ENCODE measurements at regions not wholly inside any gene's neighbourhood (a gene's known extent, or its start where the extent isn't known, plus 50 kb on each side); places are given as distances from the start of the nearest gene placed in this dataset.
A peak's percentile ranks its signal among the peaks of the same experiment; 100 is the strongest.

- TF ChIP-seq, protein P1, sequence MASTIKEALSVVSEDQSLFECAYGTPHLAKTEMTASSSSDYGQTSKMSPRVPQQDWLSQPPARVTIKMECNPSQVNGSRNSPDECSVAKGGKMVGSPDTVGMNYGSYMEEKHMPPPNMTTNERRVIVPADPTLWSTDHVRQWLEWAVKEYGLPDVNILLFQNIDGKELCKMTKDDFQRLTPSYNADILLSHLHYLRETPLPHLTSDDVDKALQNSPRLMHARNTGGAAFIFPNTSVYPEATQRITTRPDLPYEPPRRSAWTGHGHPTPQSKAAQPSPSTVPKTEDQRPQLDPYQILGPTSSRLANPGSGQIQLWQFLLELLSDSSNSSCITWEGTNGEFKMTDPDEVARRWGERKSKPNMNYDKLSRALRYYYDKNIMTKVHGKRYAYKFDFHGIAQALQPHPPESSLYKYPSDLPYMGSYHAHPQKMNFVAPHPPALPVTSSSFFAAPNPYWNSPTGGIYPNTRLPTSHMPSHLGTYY (CRISPR knock-in tag; IDR thresholded peaks at IDR 0.05), result no peak
- no peak for TF ChIP-seq HMGA2 (CRISPR knock-in tag; IDR thresholded peaks at IDR 0.05)
Measured at GRCh38 chr13:65719831-65720230, 1510.3 kb downstream of the PCDH9 start (continued).

DNA sequence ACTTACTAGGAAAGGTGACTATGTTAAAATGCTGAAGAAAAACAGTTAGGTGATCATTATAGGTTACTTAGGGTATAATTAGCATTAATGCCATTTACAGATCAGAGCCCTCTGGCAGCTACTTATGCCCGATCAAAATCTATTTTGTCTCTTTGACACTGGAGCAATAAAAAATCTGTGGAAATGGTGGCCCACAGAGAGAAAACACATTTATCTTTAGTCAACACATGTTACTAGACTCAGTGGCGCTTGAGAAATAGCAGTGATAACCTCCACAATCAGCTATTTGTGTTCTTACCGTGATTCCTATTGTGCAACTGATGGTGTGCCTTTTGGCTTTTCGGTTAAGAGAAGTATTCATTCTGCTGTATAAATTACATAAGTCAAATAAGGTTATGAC lies 1519.6 kb downstream of the PCDH9 start:
- Mint-ChIP-seq H3K4me3 (no peak overlapping the region), H3K27ac (no peak overlapping the region), H3K27me3 (ENCODE audit: low read depth) (no peaks in the 10 kb centered on the region), H3K9me3 (no peaks in the 10 kb centered on the region), H3K4me1 (no peaks in the 10 kb centered on the region), H3K36me3 (no peaks in the 10 kb centered on the region)
- ATAC-seq, result no peak
- POLR2A ChIA-PET, result no interaction called here
- DNase-seq (ENCODE audit: low spot score), result no peak
- CTCF ChIA-PET, result no interaction called here
- no peak for TF ChIP-seq ZNF671 (CRISPR knock-in tag; IDR thresholded peaks at IDR 0.05)
- TF ChIP-seq FOXK1 (CRISPR knock-in tag; IDR thresholded peaks at IDR 0.05), result no peak
- TF ChIP-seq KAT7 (CRISPR knock-in tag; IDR thresholded peaks at IDR 0.05; ENCODE audit: borderline replicate concordance), result no peak
- TF ChIP-seq JAZF1 (CRISPR knock-in tag; IDR thresholded peaks at IDR 0.05), result no peak

GRCh38 chr13:65697843-65698242 lies 1532.3 kb downstream of the PCDH9 start:
- ATAC-seq (no peak), DNase-seq (ENCODE audit: low spot score) (no peak)
- H3K36me3 Mint-ChIP-seq, result no peaks in the 10 kb centered on the region
- ChIA-PET POLR2A (no interaction called here), CTCF (no interaction called here)
- no peak overlapping the region for H3K27ac Mint-ChIP-seq
- H3K4me1 Mint-ChIP-seq, result no peaks in the 10 kb centered on the region
- H3K4me3 Mint-ChIP-seq, result no peak overlapping the region
- no peaks in the 10 kb centered on the region for H3K9me3 Mint-ChIP-seq
- TF ChIP-seq HMGA2 (CRISPR knock-in tag; IDR thresholded peaks at IDR 0.05) (peak; percentile 94), PREB (CRISPR knock-in tag; IDR thresholded peaks at IDR 0.05; ENCODE audit: borderline replicate concordance) (no peak)
- TF ChIP-seq, protein P2, sequence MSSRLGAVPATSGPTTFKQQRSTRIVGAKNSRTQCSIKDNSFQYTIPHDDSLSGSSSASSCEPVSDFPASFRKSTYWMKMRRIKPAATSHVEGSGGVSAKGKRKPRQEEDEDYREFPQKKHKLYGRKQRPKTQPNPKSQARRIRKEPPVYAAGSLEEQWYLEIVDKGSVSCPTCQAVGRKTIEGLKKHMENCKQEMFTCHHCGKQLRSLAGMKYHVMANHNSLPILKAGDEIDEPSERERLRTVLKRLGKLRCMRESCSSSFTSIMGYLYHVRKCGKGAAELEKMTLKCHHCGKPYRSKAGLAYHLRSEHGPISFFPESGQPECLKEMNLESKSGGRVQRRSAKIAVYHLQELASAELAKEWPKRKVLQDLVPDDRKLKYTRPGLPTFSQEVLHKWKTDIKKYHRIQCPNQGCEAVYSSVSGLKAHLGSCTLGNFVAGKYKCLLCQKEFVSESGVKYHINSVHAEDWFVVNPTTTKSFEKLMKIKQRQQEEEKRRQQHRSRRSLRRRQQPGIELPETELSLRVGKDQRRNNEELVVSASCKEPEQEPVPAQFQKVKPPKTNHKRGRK (CRISPR knock-in tag; IDR thresholded peaks at IDR 0.05; ENCODE audit: borderline replicate concordance), result no peak
- no peaks in the 10 kb centered on the region for H3K27me3 Mint-ChIP-seq (ENCODE audit: low read depth)

GRCh38 chr13:65679240-65679639 lies 1550.9 kb downstream of the PCDH9 start:
- Mint-ChIP-seq H3K4me3 (no peak overlapping the region), H3K36me3 (peaks cover 6% of the 10 kb centered on the region), H3K27me3 (ENCODE audit: low read depth) (no peaks in the 10 kb centered on the region), H3K27ac (no peak overlapping the region), H3K9me3 (peaks cover 28% of the 10 kb centered on the region), H3K4me1 (peaks cover 8% of the 10 kb centered on the region)
- TF ChIP-seq MYBL2 (CRISPR knock-in tag; IDR thresholded peaks at IDR 0.05) (no peak), GRHL2 (CRISPR knock-in tag; IDR thresholded peaks at IDR 0.05; ENCODE audit: insufficient replicate concordance, severe bottlenecking) (no peak), ZNF138 (CRISPR knock-in tag; conservative IDR thresholded peaks at IDR 0.05) (no peak), ZBTB21 (CRISPR knock-in tag; IDR thresholded peaks at IDR 0.05; ENCODE audit: borderline replicate concordance) (no peak), ZNF671 (CRISPR knock-in tag; IDR thresholded peaks at IDR 0.05) (no peak), ZNF281 (CRISPR knock-in tag; IDR thresholded peaks at IDR 0.05) (no peak)
- TF ChIP-seq, protein P3, sequence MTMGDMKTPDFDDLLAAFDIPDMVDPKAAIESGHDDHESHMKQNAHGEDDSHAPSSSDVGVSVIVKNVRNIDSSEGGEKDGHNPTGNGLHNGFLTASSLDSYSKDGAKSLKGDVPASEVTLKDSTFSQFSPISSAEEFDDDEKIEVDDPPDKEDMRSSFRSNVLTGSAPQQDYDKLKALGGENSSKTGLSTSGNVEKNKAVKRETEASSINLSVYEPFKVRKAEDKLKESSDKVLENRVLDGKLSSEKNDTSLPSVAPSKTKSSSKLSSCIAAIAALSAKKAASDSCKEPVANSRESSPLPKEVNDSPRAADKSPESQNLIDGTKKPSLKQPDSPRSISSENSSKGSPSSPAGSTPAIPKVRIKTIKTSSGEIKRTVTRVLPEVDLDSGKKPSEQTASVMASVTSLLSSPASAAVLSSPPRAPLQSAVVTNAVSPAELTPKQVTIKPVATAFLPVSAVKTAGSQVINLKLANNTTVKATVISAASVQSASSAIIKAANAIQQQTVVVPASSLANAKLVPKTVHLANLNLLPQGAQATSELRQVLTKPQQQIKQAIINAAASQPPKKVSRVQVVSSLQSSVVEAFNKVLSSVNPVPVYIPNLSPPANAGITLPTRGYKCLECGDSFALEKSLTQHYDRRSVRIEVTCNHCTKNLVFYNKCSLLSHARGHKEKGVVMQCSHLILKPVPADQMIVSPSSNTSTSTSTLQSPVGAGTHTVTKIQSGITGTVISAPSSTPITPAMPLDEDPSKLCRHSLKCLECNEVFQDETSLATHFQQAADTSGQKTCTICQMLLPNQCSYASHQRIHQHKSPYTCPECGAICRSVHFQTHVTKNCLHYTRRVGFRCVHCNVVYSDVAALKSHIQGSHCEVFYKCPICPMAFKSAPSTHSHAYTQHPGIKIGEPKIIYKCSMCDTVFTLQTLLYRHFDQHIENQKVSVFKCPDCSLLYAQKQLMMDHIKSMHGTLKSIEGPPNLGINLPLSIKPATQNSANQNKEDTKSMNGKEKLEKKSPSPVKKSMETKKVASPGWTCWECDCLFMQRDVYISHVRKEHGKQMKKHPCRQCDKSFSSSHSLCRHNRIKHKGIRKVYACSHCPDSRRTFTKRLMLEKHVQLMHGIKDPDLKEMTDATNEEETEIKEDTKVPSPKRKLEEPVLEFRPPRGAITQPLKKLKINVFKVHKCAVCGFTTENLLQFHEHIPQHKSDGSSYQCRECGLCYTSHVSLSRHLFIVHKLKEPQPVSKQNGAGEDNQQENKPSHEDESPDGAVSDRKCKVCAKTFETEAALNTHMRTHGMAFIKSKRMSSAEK (CRISPR knock-in tag; IDR thresholded peaks at IDR 0.05; ENCODE audit: borderline replicate concordance), result no peak
- POLR2A ChIA-PET, result no interaction called here
- CTCF ChIA-PET, result no interaction called here
- no peak for ATAC-seq
- no peak for DNase-seq (ENCODE audit: low spot score)
